DMS153 (cell line): ENCODE measurements at regions not wholly inside any gene's neighbourhood (a gene's known extent, or its start where the extent isn't known, plus 50 kb on each side); places are given as distances from the start of the nearest gene placed in this dataset.
"Not testable (repeated sequence)": the region's sequence is repeated elsewhere in the genome, so short reads cannot be mapped to it uniquely, and the experiment has no call there.

Source experiments
- DNase-seq: peaks from one replicate; lab custom pipeline; 2025; lab: John Stamatoyannopoulos, UW

GRCh38 chr2:13390676-13391075 is 673.9 kb downstream of the TRIB2 start:
- DNase-seq, result no peak

- DNase-seq, result no peak
Observed at GRCh38 chr2:13401312-13401711, 684.6 kb downstream of the TRIB2 start.

- no peak for DNase-seq
Observed at GRCh38 chr2:13413989-13414388, 697.3 kb downstream of the TRIB2 start.

- no peak for DNase-seq
Observed at GRCh38 chr2:13414897-13415296, 698.2 kb downstream of the TRIB2 start.

GRCh38 chr2:13433954-13434353 is 717.2 kb downstream of the TRIB2 start:
- no peak for DNase-seq

GRCh38 chr2:13443554-13444261 is 727.0 kb downstream of the TRIB2 start:
- DNase-seq, result not testable (repeated sequence)

- no peak for DNase-seq
Observed at GRCh38 chr2:13462464-13462863, 745.7 kb downstream of the TRIB2 start.

GRCh38 chr2:13466076-13466475 is 749.3 kb downstream of the TRIB2 start:
- DNase-seq, result no peak

- no peak for DNase-seq
Observed at GRCh38 chr2:13474538-13474937, 757.8 kb downstream of the TRIB2 start.

- no peak for DNase-seq
Observed at GRCh38 chr2:13480057-13480456, 763.3 kb downstream of the TRIB2 start.

GRCh38 chr2:13481201-13481600 is 764.5 kb downstream of the TRIB2 start:
- DNase-seq, result no peak

GRCh38 chr2:13485256-13485655 is 768.5 kb downstream of the TRIB2 start:
- DNase-seq, result no peak

- no peak for DNase-seq
Observed at GRCh38 chr2:13488965-13489364, 772.2 kb downstream of the TRIB2 start.

- DNase-seq, result no peak
Observed at GRCh38 chr2:13492262-13492661, 775.5 kb downstream of the TRIB2 start.

- no peak for DNase-seq
Observed at GRCh38 chr2:13495051-13495450, 778.3 kb downstream of the TRIB2 start.

- DNase-seq, result no peak
Observed at GRCh38 chr2:13504808-13505207, 788.1 kb downstream of the TRIB2 start.

- DNase-seq, result no peak
Observed at GRCh38 chr2:13508671-13509070, 791.9 kb downstream of the TRIB2 start.

- no peak for DNase-seq
Observed at GRCh38 chr2:13515254-13515653, 798.5 kb downstream of the TRIB2 start.

GRCh38 chr2:13522096-13522495 is 805.4 kb downstream of the TRIB2 start:
- no peak for DNase-seq

- peak; percentile 25 for DNase-seq
Observed at GRCh38 chr2:13522917-13523821, 806.4 kb downstream of the TRIB2 start.

- no peak for DNase-seq
Observed at GRCh38 chr2:13524492-13524891, 807.8 kb downstream of the TRIB2 start.

- not testable (repeated sequence) for DNase-seq
Observed at GRCh38 chr2:13531735-13532410, 815.1 kb downstream of the TRIB2 start.
